ENCODE measurements at regions not wholly inside any gene's neighbourhood (a gene's known extent, or its start where the extent isn't known, plus 50 kb on each side); places are given as distances from the start of the nearest gene placed in this dataset.

DNA sequence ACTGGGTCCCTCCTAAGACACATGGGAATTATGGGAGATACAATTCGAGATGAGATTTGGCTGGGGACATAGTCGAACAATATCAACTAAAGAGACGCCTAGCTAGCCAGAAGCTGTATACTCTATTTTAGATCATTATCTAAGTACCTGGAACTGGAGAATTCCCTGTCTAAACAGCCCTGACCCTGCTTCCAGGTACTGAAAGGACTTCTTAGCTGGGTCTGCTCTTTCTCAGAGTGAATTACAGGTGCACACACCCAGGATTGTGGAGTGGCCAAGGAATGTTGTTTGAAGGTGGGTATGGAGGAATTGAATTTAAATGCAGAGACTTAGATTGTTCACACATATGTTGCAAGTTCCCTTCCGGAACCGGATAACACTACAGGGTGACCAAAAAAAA is 733.0 kb downstream of the RPS29 start:
- TF ChIP-seq, protein P1, sequence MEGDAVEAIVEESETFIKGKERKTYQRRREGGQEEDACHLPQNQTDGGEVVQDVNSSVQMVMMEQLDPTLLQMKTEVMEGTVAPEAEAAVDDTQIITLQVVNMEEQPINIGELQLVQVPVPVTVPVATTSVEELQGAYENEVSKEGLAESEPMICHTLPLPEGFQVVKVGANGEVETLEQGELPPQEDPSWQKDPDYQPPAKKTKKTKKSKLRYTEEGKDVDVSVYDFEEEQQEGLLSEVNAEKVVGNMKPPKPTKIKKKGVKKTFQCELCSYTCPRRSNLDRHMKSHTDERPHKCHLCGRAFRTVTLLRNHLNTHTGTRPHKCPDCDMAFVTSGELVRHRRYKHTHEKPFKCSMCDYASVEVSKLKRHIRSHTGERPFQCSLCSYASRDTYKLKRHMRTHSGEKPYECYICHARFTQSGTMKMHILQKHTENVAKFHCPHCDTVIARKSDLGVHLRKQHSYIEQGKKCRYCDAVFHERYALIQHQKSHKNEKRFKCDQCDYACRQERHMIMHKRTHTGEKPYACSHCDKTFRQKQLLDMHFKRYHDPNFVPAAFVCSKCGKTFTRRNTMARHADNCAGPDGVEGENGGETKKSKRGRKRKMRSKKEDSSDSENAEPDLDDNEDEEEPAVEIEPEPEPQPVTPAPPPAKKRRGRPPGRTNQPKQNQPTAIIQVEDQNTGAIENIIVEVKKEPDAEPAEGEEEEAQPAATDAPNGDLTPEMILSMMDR (IDR thresholded peaks at IDR 0.05) = no peak
- TF ChIP-seq EZH2 (IDR thresholded peaks at IDR 0.05) = no peak

Data from neural progenitor cell (in vitro differentiated cells).